Stimulated activated CD4-positive, alpha-beta T cell treated with anti-CD3 and anti-CD28 coated beads, Interleukin-2, amount 100 ng/mL, for 24 hours (primary cell): ENCODE measurements at regions not wholly inside any gene's neighbourhood (a gene's known extent, or its start where the extent isn't known, plus 50 kb on each side); places are given as distances from the start of the nearest gene placed in this dataset.

Experiments used
- DNase-seq, 2 donors: peaks; one replicate each; pipeline ENCODE4 v3.0.0-alpha.2; 2020

DNA sequence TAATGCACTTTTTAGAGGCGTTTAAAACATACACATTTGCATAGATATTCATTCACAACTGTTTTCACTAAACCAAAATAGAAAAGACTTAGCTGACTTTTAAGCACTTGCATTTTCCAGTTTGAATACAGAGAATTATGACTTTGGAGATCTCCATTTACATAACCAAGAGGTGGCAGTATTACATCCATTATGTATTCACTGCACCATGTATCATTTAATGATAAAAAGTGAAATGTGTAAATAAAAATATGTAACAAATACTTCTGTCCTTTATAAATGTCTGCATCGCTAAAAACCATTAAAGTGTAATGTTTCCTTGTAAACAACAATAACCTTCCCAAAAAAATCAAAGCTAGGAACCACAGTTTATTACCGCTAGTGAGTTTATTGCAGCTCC lies 413.2 kb downstream of the FGF13 start:
- no peak for DNase-seq

DNA sequence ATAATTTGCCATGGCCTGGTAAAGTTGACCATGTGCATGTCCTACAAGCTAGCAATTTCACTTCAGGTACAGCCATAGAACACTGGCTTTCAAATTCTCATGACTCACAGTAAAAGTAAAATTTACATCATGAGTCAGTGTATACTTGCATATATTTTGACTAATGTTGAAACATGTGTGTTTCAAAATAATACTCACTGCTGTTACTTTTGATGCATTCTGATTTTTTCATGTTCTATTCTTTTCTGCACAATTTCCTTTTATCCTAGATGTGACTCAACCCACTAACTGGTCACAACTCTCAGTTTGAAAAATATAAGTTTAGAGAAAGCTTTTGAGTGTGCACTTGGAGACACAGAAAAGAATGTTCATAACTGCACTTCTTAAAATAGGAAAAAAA lies 365.7 kb downstream of the FGF13 start:
- DNase-seq, result no peak

DNA sequence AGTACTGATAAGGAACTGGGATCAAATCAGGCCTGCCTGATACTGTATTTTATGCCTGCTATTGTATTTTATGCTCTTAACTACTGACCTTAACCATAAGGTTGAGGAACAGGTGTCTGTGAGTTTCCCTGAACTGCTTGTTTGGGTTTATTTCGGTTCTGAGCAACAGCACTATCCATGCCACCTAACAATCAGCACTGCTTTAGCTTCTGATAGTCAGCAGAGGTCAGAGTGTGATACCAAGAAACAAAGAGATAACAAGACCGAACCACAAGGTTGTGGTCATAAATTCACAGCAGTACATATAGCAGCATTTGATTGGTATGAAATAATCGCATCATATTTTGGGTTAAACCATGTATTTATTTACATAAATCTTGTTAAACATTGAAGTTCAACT lies 362.2 kb downstream of the FGF13 start:
- no peak for DNase-seq

DNA sequence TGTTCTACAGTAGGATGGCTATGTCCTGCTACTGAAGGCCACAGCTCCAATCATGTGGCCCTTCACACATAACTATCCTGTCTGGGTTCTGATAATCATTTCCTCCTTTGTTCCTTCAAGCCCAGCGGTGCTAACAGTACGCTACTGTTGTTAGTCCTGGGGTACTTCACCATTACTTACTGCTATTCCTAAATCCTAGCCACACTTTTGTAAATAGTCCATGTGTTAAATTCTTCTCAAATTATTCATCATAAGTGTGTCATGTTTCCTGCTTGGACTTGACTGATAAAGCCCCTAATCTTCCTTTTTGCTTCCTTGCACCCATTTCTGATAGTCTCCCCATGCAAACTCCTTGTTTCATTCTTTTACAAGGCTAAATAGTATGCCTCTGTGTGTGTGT lies 332.6 kb downstream of the FGF13 start:
- no peak for DNase-seq

DNA sequence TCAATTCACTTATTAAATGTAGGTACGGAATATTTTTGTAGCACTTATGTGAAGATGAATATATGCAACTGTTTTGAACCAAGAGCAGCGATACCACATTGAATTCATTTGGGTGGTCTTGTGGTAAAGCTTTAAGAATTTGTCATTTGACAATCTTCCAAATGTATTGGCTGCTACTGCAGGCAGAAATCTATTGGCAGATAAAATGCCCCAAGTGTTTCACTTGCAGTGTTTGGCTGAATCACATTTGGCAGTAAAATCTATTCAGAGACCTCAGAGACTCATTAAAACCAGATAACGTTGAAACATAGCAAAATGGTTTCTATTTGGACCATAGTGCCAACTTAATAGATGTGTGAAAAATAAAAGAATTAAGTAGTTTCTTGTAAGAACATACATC lies 303.4 kb downstream of the FGF13 start:
- DNase-seq, result no peak

DNA sequence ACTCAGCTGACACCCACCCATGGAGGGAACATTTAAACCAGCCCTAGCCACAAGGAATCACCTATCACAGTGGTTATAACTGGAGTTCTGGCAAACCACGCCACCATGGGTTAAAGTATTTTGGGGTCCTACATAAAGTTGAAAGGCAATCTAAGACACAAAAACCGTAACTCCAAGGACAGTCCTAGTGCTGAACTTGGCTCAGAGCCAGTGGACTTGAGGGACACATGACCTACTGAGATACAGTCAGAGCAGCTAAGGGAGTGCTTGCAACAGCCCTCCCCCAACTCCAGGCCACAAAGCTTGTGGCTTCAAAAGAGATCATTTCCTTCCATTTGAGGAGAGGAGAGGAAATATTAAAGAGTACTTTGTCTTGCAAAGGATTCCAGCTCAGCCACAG lies 300.5 kb downstream of the FGF13 start:
- DNase-seq, result no peak
